Activated CD8-positive, alpha-beta T cell treated with anti-CD3 and anti-CD28 coated beads for 36 hours (primary cell): ENCODE measurements at regions not wholly inside any gene's neighbourhood (a gene's known extent, or its start where the extent isn't known, plus 50 kb on each side); places are given as distances from the start of the nearest gene placed in this dataset.

Source experiments
- ATAC-seq: fragments of 200-7000 bp; cut with Tn5 transposase; one replicate; pipeline ENCODE4 v1.10.0; 2021; ENCODE audit warnings: mild to moderate bottlenecking, moderate library complexity
- CTCF ChIA-PET: fragments of 350-600 bp; sonication (Branson Sonifier 250); formaldehyde crosslinking; loops from one replicate; lab custom pipeline; 2021; ENCODE audit warnings: antibody characterized with exemption; lab: Charles Lee
- POLR2A ChIA-PET: fragments of 350-600 bp; sonication (Branson Sonifier 250); formaldehyde crosslinking; loops from one replicate; lab custom pipeline; 2021; ENCODE audit warnings: antibody characterized with exemption; lab: Charles Lee
- DNase-seq: peaks from one replicate; pipeline ENCODE4 v3.0.0-alpha.2; 2020
- H3K27ac Mint-ChIP-seq: one replicate; pipeline ENCODE4 v1.8.0; 2021; ENCODE audit warnings: mild to moderate bottlenecking, mixed read lengths
- H3K27me3 Mint-ChIP-seq: one replicate; pipeline ENCODE4 v1.8.0; 2021; ENCODE audit warnings: mixed read lengths
- H3K36me3 Mint-ChIP-seq: one replicate; pipeline ENCODE4 v1.8.0; 2021; ENCODE audit warnings: low read depth, mixed read lengths
- H3K4me1 Mint-ChIP-seq: one replicate; pipeline ENCODE4 v1.8.0; 2021; ENCODE audit warnings: low read depth, mixed read lengths
- H3K4me3 Mint-ChIP-seq: one replicate; pipeline ENCODE4 v1.8.0; 2021; ENCODE audit warnings: mild to moderate bottlenecking, moderate library complexity, mixed read lengths
- H3K9me3 Mint-ChIP-seq: one replicate; pipeline ENCODE4 v1.8.0; 2021; ENCODE audit warnings: mixed read lengths
- CTCF ChIP-seq: fragments of 200-600 bp; IDR thresholded peaks from one replicate; pipeline ENCODE4 v1.8.0; 2022; ENCODE audit warnings: antibody characterized with exemption, mild to moderate bottlenecking
- intact Hi-C: fragments of 100-400 bp; cut with micrococcal nuclease; formaldehyde crosslinking; loops from one replicate; pipeline ENCODE4 v1.10.0; 2022

DNA sequence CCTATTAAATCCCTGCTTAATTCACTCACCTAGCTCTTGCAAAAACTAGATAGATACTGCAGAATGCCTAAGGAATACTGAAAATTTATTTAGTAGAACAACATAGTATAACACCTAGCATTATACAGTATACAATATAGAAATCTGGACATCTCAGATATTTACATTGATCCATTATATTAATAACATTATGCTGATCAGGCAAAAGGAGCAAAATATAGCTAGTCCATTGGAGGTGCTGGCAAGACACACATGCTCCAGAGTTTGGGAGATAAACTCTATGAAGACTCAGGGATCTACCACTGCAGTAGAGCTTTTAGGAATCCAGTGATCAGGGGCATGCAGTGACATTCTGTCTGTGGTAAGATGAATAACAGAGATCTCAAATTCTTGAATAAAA, 357.6 kb downstream of the TBC1D4 start:
- Mint-ChIP-seq H3K4me1 (no peaks in the 10 kb centered on the region), H3K36me3 (no peaks in the 10 kb centered on the region), H3K4me3 (no peak overlapping the region), H3K9me3 (no peaks in the 10 kb centered on the region), H3K27me3 (peaks cover 3% of the 10 kb centered on the region), H3K27ac (no peak overlapping the region)
- intact Hi-C loops: no loop called here
- ChIA-PET POLR2A (no interaction called here), CTCF (interaction anchor here (1.4 kb wide), 1 partner anchor 18 kb away, joined by 3 read pairs; no protein-coding TSS in a partner anchor)
- TF ChIP-seq CTCF: no peak
- DNase-seq (no peak), ATAC-seq (no peak)

DNA sequence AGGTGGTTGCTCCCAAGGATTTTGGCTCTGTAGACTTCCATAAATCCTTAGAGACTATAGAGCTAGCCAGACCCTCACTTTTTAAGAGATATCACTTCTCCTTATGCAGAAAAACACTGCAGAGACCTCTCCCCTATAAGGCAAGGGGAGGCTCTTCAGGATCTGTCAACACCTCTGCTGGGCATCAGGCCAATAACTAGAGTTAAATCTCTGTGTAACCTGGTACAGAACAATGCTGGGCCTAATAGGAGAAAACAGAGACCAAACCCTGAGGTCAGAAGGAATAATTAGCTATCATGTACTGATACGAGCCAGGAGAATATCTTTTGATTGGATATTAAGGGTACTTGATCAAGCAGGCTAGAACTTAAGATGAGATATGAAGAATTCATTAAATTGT, 358.5 kb downstream of the TBC1D4 start:
- no peak for ATAC-seq
- H3K9me3 Mint-ChIP-seq: no peaks in the 10 kb centered on the region
- no peak for TF ChIP-seq CTCF
- peaks cover 3% of the 10 kb centered on the region for H3K27me3 Mint-ChIP-seq
- H3K36me3 Mint-ChIP-seq: no peaks in the 10 kb centered on the region
- no peak overlapping the region for H3K4me3 Mint-ChIP-seq
- no peak overlapping the region for H3K27ac Mint-ChIP-seq
- ChIA-PET POLR2A (no interaction called here), CTCF (no interaction called here)
- DNase-seq: no peak
- no peaks in the 10 kb centered on the region for H3K4me1 Mint-ChIP-seq
- intact Hi-C loops: no loop called here

- Mint-ChIP-seq H3K4me3 (no peak overlapping the region), H3K36me3 (no peaks in the 10 kb centered on the region), H3K9me3 (no peaks in the 10 kb centered on the region), H3K27ac (no peak overlapping the region), H3K27me3 (peaks cover 3% of the 10 kb centered on the region), H3K4me1 (no peaks in the 10 kb centered on the region)
- ChIA-PET CTCF (no interaction called here), POLR2A (no interaction called here)
- intact Hi-C loops: no loop called here
- DNase-seq (no peak), ATAC-seq (no peak)
- no peak for TF ChIP-seq CTCF
Measured at GRCh38 chr13:75120085-75120484, 361.9 kb downstream of the TBC1D4 start.

GRCh38 chr13:75115171-75115570, 366.8 kb downstream of the TBC1D4 start:
- ChIA-PET POLR2A (no interaction called here), CTCF (no interaction called here)
- H3K36me3 Mint-ChIP-seq: no peaks in the 10 kb centered on the region
- H3K4me1 Mint-ChIP-seq: no peaks in the 10 kb centered on the region
- no peak for ATAC-seq
- intact Hi-C loops: no loop called here
- H3K27ac Mint-ChIP-seq: no peak overlapping the region
- no peak overlapping the region for H3K4me3 Mint-ChIP-seq
- no peaks in the 10 kb centered on the region for H3K27me3 Mint-ChIP-seq
- no peaks in the 10 kb centered on the region for H3K9me3 Mint-ChIP-seq
- no peak for DNase-seq
- TF ChIP-seq CTCF: no peak

GRCh38 chr13:75103976-75104375, 378.0 kb downstream of the TBC1D4 start:
- no peak overlapping the region for H3K27ac Mint-ChIP-seq
- intact Hi-C loops: no loop called here
- DNase-seq (no peak), ATAC-seq (no peak)
- CTCF ChIA-PET: no interaction called here
- H3K4me3 Mint-ChIP-seq: no peak overlapping the region
- no peaks in the 10 kb centered on the region for H3K36me3 Mint-ChIP-seq
- TF ChIP-seq CTCF: no peak
- peaks cover 20% of the 10 kb centered on the region for H3K27me3 Mint-ChIP-seq
- peaks cover 4% of the 10 kb centered on the region for H3K9me3 Mint-ChIP-seq
- POLR2A ChIA-PET: no interaction called here
- no peaks in the 10 kb centered on the region for H3K4me1 Mint-ChIP-seq
